GM12892 (cell line): ENCODE measurements at regions not wholly inside any gene's neighbourhood (a gene's known extent, or its start where the extent isn't known, plus 50 kb on each side); places are given as distances from the start of the nearest gene placed in this dataset.
"Not testable (repeated sequence)": the region's sequence is repeated elsewhere in the genome, so short reads cannot be mapped to it uniquely, and the experiment has no call there.

Experiments used
- POLR2A ChIP-seq: IDR thresholded peaks from 2 replicates; pipeline ENCODE4 v1.6.1; 2011; ENCODE audit warnings: low read depth, low read length, control low read depth
- POLR2AphosphoS5 ChIP-seq: IDR thresholded peaks from 2 replicates; pipeline ENCODE4 v1.6.1; 2011; ENCODE audit warnings: low read depth, low read length, control low read depth
- TAF1 ChIP-seq: IDR thresholded peaks from 2 replicates; pipeline ENCODE4 v1.6.1; 2011; ENCODE audit warnings: low read depth, mild to moderate bottlenecking, control low read depth, low read length, borderline replicate concordance

- TF ChIP-seq TAF1, POLR2A, POLR2AphosphoS5: not testable (repeated sequence)
Observed at GRCh38 chr4:112092330-112092729, 52.9 kb upstream of the FAM241A start.
